ENCODE measurements at regions not wholly inside any gene's neighbourhood (a gene's known extent, or its start where the extent isn't known, plus 50 kb on each side); places are given as distances from the start of the nearest gene placed in this dataset.

- no peak for TF ChIP-seq CTCF (conservative IDR thresholded peaks at IDR 0.05; ENCODE audit: low read length)
- H3K4me3 ChIP-seq (ENCODE audit: low read length), result no peak overlapping the region
- peak; percentile 64 for DNase-seq (ENCODE audit: low read depth)
Observed at GRCh38 chr2:234305846-234306245, 191.0 kb downstream of the ARL4C start.

GRCh38 chr2:234304950-234305349 is 191.9 kb downstream of the ARL4C start:
- peak; percentile 44 for DNase-seq (ENCODE audit: low read depth)
- H3K4me3 ChIP-seq (ENCODE audit: low read length), result no peak overlapping the region
- no peak for TF ChIP-seq CTCF (conservative IDR thresholded peaks at IDR 0.05; ENCODE audit: low read length)

- no peak overlapping the region for H3K4me3 ChIP-seq (ENCODE audit: low read length)
- no peak for TF ChIP-seq CTCF (conservative IDR thresholded peaks at IDR 0.05; ENCODE audit: low read length)
- no peak for DNase-seq (ENCODE audit: low read depth)
Observed at GRCh38 chr2:234302664-234302991, 194.3 kb downstream of the ARL4C start.

GRCh38 chr2:234300932-234301823 is 195.7 kb downstream of the ARL4C start:
- H3K4me3 ChIP-seq (ENCODE audit: low read length), result no peak overlapping the region
- no peak for DNase-seq (ENCODE audit: low read depth)
- TF ChIP-seq CTCF (conservative IDR thresholded peaks at IDR 0.05; ENCODE audit: low read length), result no peak

GRCh38 chr2:234300391-234300925 is 196.4 kb downstream of the ARL4C start:
- DNase-seq (ENCODE audit: low read depth), result no peak
- TF ChIP-seq CTCF (conservative IDR thresholded peaks at IDR 0.05; ENCODE audit: low read length), result no peak
- H3K4me3 ChIP-seq (ENCODE audit: low read length), result no peak overlapping the region

- DNase-seq (ENCODE audit: low read depth), result no peak
- H3K4me3 ChIP-seq (ENCODE audit: low read length), result no peak overlapping the region
- no peak for TF ChIP-seq CTCF (conservative IDR thresholded peaks at IDR 0.05; ENCODE audit: low read length)
Observed at GRCh38 chr2:234298918-234299317, 198.0 kb downstream of the ARL4C start.

GRCh38 chr2:234296991-234297390 is 199.9 kb downstream of the ARL4C start:
- no peak for TF ChIP-seq CTCF (conservative IDR thresholded peaks at IDR 0.05; ENCODE audit: low read length)
- DNase-seq (ENCODE audit: low read depth), result no peak
- H3K4me3 ChIP-seq (ENCODE audit: low read length), result no peak overlapping the region

All from AG10803 (cell line).